HG02642 (cell line): ENCODE measurements at regions not wholly inside any gene's neighbourhood (a gene's known extent, or its start where the extent isn't known, plus 50 kb on each side); places are given as distances from the start of the nearest gene placed in this dataset.

Experiments used
- ATAC-seq: cut with Tn5 transposase; IDR thresholded peaks from one replicate; pipeline ENCODE4 v1.9.1; 2021; ENCODE audit warnings: mild to moderate bottlenecking; ENCODE audit not compliant: unreplicated experiment, poor library complexity

DNA sequence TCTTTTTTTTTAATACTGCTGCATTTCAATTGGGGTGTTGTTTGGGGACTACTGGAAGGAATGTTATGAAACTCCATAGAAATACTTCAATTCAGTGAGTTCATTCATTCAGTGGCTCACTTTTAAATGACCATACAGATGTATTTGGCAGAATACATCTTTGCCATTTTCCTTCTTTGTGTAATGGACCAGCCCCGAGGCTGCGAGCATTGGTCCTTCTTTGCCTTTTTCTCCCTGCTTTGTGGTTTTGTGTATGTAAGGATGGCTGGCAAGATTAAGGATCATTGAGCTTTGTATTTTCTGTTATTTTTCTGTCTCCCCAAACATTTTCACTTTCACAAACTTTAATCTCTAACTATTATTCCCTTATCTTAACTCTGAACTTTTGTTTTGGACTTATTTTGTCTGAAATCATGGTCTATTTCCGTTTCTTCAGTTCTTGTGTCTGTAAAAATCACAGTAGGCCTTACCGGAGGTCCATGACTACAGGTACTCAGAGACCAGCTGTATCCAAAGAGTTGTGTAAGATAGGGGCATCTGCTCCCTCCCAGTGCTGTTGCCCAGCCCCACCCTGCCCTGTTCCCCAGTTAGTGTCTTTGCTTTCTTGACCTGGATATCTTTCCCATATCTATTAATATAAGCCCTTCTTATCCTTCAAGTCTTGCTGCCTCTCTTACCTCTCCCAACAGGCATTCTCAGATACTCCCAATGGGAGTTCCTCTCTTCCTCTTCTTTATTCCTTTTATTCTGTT, 154.3 kb upstream of the DMRT1 start:
- ATAC-seq, result no peak

DNA sequence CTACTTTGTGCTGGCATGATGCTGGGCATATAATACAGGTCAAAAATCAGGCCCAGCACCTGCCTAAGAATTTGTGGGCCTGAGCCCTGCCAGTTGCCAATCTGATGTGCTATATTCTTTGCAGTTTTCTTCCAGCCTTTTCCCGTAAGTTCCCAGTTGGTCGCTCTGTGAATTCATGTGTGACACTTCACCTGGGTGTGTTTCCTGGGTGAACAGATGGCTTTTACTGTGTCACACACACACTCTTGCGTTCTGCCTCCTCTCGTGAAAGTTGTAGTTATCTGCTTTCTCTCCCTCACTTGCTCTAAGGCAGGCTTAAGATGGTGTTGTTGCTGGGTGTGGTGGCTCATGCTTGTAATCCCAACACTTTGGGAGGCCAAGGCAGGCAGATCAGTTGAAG, 153.5 kb upstream of the DMRT1 start:
- no peak for ATAC-seq

DNA sequence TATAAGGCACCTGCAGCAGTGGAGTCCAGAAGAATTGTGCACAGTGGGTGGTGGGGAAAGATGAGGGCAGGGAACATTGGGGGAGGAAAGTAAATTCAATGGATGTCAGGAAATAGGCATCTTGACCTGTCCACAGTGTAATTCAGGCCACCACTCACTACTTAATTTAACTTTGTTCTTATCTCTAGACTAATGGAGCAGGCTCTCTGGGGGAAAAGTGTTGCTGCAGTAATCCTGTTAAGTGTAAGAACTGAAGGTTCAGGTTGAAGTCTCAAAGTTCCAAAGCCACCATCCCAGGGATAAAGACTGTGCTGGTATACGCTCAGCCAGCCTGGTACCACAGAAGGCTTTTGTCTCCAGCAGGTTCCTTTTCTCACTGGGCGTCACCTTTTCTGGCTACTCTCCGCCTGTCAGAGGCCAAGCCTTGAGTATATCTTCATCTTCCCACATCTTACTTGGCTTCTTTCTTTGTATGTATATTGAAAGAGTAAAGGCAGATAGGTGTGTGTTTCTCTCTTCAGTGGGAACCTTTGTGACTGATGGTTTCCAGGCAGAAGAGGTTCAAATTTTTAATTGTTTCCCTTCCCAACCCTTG, 150.9 kb upstream of the DMRT1 start:
- no peak for ATAC-seq

DNA sequence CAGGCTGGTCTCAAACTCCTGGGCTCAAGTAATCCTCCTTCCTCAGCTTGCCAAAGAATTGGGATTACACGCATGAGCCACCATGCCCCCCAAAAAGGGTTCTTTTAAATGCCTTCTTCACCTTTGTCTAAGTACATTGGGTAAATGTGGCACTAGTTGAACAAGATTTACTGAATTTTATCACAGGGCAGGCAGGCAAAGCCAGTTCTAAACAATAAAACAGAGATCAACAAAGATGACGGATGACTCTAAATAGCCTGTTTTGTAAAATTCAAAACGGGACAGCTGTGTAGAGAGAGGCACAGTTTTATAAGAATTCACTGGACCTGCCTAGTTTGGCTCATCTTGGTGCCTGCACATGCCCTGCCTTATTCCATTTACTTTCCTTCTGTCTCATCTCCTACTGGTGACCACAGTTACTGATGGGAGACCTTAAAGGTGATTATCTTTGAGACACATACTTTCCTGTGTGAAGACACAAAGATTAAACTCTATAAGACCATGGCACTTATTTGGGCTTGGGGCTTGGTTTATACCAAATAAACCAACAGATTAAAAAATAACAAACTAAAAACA, 149.6 kb upstream of the DMRT1 start:
- ATAC-seq, result no peak

DNA sequence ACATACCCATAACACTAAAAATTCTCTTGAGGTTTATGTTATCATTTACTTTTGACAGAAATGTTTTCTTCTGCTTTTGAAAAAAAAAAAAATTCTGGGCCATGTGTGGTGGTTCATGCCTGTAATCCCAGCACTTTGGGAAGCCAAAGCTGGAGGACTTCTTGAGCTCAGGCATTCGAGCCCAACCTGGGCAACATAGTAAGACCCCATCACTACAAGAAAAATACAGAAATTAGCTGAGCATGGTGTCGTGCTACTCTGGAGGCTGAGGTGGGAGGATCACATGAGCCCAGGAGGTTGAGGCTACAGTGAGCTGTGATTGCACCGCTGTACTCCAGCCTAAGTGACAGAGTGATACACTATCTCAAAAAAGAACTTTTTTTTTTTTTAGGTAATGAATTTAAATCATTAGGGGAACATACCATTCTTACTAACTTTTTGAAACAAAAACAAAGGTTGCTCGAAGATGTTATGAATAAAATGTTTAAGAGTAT, 148.8 kb upstream of the DMRT1 start:
- ATAC-seq, result no peak

DNA sequence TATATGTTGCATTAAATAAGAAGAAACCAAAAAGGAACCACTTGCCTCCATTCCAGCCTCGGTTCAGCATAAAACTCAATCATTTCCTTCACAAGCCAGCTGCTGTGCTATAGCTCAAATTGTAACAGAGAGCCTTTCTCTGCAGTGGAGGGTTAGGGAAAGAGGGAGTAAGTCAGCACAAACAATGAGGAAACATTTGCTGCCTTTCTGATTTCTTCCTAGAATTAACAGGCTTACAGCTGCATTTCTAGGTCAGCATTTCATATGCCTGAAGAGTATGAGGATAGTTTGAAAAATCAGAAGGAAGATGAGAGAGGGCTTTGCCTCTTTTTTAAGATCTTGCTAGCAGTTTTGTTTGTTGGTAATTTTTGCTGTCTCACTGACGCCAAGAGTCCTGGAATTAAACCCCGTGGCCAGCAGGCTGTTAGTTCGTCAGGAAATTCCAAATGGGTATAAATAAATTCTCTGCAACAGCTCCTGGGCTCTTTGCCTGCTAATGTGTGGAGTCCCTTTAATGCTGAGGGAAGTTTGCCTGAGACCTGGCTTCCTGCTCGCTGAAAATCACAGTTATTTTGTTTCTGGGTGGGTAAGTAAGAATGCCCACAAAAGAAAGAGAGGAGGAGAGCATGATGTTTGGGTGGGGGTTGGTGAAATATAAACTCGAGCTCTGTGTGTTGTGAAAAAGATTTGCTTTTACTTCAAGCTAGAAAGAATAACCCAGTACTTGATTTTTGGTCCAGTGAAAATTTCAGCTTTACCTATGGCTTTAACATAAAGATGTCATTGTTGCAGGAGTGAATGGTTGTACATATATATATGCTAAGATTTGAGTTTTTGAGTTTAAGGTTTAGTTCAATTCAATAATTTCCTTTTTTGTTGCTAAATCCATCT, 148.1 kb upstream of the DMRT1 start:
- no peak for ATAC-seq

DNA sequence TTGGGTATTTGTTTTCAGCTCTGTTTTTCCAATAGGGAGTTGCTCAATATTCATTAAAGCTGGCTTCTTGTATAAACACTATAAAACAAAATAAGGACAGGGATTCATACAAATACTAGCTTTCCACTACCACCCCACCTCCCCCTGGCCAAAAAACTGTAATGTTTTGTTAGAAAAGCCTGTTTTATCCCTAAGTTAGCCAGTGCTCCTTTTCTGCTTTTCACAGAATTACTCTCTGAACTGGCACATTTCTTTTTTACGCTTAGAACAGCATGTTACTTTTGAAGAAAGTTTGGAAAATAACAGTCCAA, 147.4 kb upstream of the DMRT1 start:
- no peak for ATAC-seq

DNA sequence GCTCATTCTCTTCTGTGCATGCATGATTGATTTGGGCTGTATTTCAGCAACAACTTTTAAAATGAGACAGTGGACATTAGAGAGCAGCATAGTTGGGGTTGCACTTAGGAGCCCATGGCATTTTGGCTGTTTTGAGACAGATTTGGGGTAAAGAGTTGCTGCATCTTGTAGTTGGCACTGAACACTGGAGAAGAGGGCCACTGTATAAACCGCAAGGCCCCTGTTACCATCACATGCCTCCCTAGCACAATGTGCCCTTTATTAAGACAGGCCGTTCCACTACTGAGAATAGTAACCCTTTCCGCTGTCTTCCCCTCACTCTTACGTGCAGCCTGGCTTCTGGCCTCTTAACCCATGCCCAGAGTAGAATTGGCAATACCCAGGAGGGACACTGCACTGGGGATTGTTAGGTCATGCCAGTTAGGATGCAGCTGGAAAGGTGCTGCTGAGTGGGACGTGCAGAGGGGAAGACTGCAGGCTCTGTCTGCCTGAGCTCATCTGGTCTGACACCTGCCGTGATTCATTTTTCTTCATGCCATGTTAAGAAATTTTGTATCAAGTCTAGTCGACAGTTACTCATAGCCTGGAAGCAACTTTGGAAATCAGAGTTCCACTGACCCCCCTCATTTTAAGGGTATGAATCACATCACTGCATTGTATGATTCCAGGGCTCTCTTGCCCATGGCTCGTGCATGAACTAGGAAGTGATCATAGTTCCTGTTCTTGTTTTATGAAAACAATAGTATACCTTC, 146.9 kb upstream of the DMRT1 start:
- no peak for ATAC-seq

DNA sequence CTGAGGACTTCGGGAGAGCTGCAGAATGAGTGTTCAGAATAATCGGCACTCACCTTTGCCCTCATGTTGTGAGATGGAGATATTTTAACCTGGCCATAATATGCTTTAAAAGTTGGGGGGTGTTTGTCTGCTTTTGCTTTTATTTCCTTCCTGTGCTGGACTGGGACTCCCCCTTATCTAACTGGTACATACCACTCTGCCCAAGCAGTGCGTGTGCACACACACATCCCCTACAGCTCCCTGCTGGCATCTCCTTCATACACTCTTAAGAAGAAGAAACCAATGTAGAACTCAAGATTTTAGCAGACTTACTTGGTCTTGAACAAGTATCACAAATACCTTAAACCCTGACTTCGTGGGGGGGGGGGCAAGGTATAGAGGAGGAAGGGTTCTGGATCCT, 146.2 kb upstream of the DMRT1 start:
- ATAC-seq, result no peak

DNA sequence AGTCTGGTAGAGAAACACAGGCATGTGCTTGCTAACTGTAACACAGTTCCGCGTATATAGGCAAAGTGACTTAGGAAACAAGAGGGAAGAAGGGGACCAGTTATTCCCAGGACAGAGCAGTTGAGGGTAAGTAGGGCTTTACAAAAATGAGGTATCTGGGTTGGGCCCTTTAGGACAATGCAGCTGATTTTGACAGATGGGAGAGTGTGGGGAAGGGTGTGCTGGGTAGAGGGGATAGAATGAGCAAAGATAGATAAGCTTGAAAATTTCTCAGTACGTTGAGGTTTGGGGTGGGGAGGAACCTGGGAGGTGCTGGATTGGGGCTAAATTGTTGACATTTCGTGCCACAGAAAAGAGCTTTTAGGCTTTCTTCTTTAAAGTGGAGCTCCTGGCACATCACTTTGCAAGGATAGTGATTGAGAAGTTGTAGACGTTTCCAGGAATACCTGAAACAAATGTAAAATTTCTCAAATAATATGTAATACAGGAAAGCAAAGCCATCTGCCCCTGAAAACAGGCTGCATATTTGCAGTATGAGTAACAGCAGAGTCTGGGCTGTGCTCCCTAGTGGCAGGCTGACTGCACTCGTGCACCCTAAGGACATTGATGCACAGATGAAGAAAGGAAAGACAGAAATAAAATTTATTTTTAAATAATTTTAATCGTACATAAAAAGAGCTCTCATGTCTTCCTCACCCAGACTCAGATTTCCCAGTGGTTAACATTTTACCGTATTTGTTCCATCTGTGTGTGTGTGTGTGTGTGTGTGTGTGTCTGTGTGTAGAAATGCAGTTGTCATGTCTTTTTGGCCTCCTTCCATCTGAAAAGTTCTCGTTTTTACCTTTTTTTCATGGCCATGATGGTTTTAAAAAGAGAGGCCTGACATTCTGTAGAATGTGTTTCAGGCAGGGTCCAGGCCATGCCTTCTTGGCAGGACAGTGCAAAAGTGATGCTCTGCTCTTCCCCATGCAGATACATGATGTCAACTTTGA, 144.9 kb upstream of the DMRT1 start:
- no peak for ATAC-seq

DNA sequence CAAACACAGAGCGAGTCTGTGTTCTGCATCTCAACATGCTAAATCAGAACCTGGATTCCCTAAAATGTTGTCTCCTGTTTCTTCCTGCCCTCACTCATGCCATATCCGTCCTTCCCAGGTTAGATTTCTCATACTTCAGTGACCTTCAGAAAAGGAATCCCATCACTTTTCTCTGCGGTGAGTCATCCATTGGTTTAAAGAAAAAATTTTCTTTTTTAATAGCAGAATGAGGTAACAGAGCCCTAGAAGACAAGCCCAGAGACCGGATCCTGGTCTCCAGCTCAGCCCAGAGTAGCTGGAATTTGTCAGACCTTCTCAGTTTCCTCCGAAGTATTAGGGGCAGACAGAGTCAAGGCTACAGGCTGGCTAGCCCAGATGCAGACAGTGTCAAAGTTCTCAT, 143.2 kb upstream of the DMRT1 start:
- ATAC-seq, result no peak

DNA sequence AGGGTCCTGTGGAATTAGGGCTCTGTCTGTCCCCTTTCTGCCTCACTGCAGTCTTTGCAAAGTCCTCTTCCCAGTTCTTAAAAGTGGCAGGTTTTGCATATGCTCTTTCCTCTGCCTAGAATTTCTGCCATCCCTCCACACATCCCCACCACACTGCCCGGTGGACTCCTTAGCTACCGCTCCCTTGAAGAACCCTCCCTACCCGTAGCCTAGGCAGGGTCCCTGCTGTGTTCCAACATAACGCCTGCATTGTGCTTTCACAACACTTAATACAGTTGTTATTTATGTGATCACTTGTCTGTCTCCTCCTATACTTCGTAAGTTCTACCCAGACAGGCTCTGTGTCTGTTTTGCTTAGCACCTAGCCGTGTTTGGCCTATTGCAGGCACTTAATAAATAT, 142.5 kb upstream of the DMRT1 start:
- no peak for ATAC-seq

DNA sequence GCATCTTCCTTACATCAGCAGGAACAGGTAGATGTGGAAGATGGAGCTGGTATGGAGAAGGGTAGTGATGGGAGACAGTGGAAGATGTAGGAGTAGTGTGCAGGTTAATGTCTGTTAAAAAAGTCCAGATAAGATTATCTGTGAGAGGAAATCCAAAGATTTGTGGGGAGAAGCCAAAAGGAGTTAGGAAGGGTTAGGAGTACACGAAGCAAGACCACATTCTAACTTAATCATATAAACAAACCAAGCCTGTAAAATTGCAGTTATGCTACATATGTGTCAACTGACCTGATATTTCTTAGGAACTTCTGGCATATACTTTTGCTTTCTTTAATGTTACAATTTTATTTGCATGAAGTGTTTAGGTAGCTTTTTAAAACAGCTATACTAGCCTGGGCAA, 142.1 kb upstream of the DMRT1 start:
- no peak for ATAC-seq

DNA sequence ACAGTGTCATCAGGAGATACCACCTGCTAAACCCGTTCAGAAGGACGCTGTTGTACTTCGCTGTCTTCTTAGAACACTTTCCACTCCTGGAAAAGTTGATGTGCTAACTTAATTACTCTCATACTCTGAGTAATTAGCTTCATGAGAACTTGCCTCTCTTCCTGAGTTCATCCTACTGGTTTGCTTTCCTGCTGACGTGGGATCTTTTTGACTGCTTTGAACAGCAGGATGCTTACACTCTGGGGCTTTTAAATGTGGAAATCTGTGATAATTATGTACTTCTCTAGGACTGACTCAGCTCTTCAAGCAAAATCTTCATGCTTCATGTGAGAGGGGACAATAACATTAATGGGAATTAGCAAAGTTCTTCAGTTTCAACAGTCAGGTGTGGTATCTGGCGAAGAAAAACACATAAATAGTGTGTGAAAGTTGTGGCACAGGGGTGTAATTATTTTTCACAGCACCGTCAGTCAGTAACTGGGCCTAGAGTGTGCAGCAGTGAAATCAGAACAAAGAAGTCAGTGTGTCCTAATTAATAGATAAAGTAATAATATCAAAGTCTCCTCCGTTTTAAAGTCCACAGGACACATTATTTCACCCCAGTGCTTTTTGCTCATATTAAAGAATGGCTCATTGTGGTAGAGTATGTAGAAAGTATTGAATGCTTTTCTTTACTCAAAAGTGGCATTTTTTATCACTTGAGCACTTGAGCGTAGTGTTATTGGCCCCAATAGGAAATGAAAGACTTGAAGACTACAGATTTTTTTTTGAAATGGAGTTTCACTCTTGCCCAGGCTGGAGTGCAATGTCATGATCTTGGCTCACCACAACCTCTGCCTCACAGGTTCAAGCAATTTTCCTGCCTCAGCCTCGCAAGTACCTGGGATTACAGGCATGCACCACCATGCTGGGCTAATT, 140.9 kb upstream of the DMRT1 start:
- no peak for ATAC-seq

DNA sequence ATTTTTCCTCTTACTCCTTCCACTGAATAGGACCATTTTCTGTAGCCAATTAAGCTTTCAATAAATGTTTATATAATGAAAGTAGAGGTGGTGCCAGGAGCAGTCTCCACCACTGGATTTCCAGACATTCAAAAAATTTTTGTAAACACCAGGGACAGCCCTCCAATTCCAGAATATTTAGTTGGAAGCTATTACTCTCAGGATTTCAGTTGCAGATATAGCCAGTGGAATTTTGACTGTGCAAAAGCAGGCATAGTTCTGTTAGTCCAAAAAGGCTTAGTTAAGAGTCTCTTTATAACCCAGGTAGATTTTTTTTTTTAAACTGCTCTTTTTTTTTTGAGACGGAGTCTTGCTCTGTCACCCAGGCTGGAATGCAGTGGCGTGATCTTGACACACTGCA, 138.1 kb upstream of the DMRT1 start:
- ATAC-seq, result no peak

DNA sequence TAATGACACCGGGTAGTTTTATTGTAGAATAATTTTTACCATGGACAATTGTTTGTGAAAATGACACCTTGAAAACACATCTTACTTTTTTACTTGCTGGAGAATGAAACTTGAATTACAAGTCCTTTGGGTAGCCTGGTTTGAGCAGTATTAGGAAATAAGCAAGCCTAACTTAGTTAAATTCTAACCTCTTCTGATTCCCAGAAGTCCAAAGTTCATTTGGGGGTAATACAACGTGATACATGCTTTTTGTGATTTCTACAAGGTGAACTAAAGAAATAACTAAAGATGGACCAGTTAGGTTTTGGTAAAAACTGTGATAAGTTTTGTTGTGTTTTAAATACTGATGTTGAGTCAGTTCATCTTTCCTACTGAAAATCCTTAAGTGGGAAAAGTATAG, 135.4 kb upstream of the DMRT1 start:
- no peak for ATAC-seq

DNA sequence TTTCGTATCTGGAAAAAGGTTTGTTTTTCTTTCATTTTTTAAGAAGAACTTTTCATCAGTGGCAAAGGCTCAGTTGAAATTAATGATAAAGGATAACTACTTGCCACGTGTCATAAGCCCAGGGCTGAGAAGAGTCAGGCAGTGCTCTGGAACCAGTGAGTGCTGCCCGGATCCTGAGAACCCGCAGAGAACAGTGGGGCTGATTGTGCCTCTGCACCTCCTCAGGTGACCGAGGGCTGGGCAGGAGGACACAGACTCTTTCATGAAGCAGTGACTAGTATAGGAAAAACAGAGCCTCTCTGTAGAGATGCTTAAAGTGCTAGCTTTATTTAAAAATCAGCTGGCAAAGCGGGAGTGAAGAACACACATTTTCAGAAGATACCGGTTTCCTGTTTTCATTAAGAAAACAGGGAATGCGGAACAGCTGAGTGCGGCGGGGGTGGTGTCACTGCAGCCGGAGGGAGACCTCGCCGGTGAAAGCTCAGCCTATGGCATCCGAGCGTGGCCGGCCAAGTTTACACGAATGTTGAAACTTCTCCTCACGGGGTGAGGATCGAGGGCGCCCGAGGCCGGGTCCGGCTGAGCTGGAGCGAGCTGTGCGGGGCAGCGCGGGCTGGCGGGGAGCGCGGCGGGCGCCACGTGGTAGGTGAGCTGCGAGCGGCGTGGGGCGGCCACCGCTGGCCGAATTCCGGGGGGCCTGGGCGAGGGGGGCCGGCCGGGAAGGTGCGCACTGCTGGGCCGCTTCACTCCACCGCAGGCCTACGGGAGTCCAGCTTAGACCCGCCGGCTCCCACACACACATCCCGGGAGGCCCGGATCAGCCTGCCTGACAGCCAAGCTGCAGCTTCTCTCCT, 134.7 kb upstream of the DMRT1 start:
- ATAC-seq, result no peak
